Activated T-helper 17 cell treated with anti-CD3 and anti-CD28 coated beads, Interleukin-2, amount 50 U/mL, for 72 hours (primary cell): ENCODE measurements at regions not wholly inside any gene's neighbourhood (a gene's known extent, or its start where the extent isn't known, plus 50 kb on each side); places are given as distances from the start of the nearest gene placed in this dataset.
A peak's percentile ranks its signal among the peaks of the same experiment; 100 is the strongest.

ENCODE experiments used
- ATAC-seq: fragments of 150-1000 bp; cut with Tn5 transposase; replicated peaks from 2 replicates; pipeline ENCODE4 v1.10.0; 2021; ENCODE audit warnings: mild to moderate bottlenecking, moderate library complexity
- H3K27ac Mint-ChIP-seq: one replicate; pipeline ENCODE4 v1.8.0; 2022; ENCODE audit warnings: mixed read lengths
- H3K27me3 Mint-ChIP-seq: one replicate; pipeline ENCODE4 v1.8.0; 2022; ENCODE audit warnings: mixed read lengths
- H3K36me3 Mint-ChIP-seq: one replicate; pipeline ENCODE4 v1.8.0; 2022; ENCODE audit warnings: low read depth, mild to moderate bottlenecking, mixed read lengths
- H3K4me1 Mint-ChIP-seq: one replicate; pipeline ENCODE4 v1.8.0; 2022; ENCODE audit warnings: mixed read lengths
- H3K4me3 Mint-ChIP-seq: one replicate; pipeline ENCODE4 v1.8.0; 2022; ENCODE audit warnings: mild to moderate bottlenecking, mixed read lengths
- H3K9me3 Mint-ChIP-seq: one replicate; pipeline ENCODE4 v1.8.0; 2022; ENCODE audit warnings: mixed read lengths

DNA sequence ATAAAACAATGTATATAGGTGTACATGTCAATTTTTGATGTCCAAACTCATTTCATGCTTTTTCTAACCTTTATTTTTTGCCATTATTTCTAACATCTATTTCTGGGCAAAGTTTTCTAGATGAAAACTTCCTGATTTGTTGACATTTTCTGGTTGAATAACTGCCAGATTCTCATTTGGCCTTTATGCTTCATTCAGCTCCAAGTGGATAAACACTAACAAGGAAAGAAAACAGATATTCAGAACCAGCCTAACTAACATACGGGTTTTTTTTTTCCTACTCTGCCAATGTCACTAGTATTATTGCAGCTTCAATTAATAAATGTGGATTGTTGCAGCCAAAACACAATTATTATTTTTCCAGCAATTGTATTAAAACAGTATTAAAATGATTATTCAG is 50.9 kb upstream of the RAP1GDS1 start:
- no peak for ATAC-seq
- no peaks in the 10 kb centered on the region for H3K4me1 Mint-ChIP-seq
- no peaks in the 10 kb centered on the region for H3K9me3 Mint-ChIP-seq
- no peaks in the 10 kb centered on the region for H3K27me3 Mint-ChIP-seq
- no peak overlapping the region for H3K27ac Mint-ChIP-seq
- no peak overlapping the region for H3K4me3 Mint-ChIP-seq
- no peaks in the 10 kb centered on the region for H3K36me3 Mint-ChIP-seq

DNA sequence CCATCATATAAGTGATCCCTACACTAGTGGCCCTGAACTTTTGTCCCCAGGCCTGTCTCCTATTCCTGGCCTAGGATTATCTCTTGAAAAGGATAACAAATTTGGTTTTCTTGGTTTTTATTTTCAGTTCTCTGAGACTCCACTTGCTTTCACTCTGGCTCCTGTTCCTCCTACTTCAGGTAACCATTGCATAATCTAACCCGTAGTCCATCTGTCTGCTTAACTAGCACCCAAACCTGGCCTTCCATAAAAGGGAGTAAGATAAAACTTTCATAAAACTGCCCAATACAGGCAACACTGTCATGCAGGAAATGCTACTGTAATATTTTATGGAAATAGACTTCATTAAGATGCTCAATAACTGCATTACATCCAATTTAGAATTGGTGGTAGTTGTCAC is 52.1 kb upstream of the RAP1GDS1 start:
- Mint-ChIP-seq H3K4me1 (no peaks in the 10 kb centered on the region), H3K27me3 (no peaks in the 10 kb centered on the region), H3K9me3 (no peaks in the 10 kb centered on the region), H3K4me3 (no peak overlapping the region), H3K27ac (no peak overlapping the region), H3K36me3 (no peaks in the 10 kb centered on the region)
- ATAC-seq = no peak

GRCh38 chr4:98204236-98204553 is 57.0 kb upstream of the RAP1GDS1 start:
- ATAC-seq = peak; percentile 11
- Mint-ChIP-seq H3K4me1 (peaks cover 10% of the 10 kb centered on the region), H3K36me3 (no peaks in the 10 kb centered on the region), H3K27me3 (no peaks in the 10 kb centered on the region), H3K9me3 (no peaks in the 10 kb centered on the region), H3K27ac (peak overlapping the region; percentile 75), H3K4me3 (peak overlapping the region; percentile 73)

DNA sequence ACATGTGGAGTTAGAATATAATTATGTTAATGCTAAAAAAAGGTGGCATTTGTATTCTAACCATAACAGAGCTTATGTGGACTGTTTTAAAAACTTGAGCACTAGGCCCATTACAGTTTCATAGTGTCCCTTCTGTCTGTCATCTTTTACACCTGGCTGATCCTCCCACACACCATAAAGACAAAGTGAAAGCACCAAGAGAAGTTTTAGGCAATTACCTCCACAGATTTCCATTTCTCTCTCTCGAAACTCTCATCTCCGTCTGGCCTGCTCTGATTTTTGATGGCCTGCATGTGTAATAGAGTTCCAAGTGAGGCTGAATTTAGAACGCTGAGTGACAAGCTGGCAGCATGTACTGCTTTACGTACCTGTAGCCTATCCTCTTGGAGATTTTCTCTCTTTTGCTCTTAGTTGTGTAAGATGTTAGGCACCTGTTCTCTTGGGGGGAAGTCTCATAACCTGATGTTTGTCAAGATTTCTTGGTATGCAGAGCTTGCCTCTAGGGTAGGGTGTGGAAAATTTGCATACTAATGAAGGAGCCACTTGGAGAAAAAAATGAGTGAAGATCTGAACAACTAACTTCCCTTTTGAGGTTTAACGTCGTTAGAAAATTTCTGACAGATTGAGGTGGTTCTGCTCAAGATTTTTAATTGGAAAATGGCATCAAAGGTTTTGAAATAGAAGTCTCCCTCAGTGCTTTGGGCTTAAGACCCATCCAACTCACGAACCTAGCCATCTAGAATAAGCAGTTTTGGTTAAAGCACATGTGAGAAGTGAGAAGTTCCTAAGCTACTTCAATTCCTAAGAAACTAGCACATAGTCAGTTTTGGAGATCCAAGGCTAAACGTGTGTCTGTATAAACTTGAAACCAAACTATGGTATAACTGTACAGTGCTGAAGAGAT is 57.6 kb upstream of the RAP1GDS1 start:
- peak overlapping the region; percentile 75 for H3K27ac Mint-ChIP-seq
- H3K4me3 Mint-ChIP-seq = peak overlapping the region; percentile 73
- H3K27me3 Mint-ChIP-seq = no peaks in the 10 kb centered on the region
- ATAC-seq = peak; percentile 56
- H3K36me3 Mint-ChIP-seq = no peaks in the 10 kb centered on the region
- no peaks in the 10 kb centered on the region for H3K9me3 Mint-ChIP-seq
- peaks cover 10% of the 10 kb centered on the region for H3K4me1 Mint-ChIP-seq

DNA sequence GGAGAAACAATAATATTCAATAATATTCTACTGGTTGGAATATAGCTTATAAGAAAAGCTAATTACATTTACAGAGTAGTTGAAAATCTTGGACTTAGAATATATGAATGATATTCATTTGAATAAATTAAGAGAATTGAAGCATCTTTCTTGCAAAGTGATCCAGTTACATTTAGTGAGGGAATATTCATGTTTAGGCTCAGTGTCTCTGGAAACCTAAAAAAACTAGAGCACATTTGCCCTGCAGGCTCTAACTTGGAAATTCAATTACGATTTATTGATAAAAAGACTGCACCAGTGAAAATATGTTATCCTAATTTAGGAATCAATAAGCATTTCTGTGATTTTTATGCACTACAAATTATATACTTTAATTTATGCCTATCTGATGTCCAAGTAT is 58.3 kb upstream of the RAP1GDS1 start:
- H3K36me3 Mint-ChIP-seq = no peaks in the 10 kb centered on the region
- peak overlapping the region; percentile 75 for H3K27ac Mint-ChIP-seq
- H3K27me3 Mint-ChIP-seq = no peaks in the 10 kb centered on the region
- ATAC-seq = no peak
- peaks cover 10% of the 10 kb centered on the region for H3K4me1 Mint-ChIP-seq
- peaks cover 4% of the 10 kb centered on the region for H3K9me3 Mint-ChIP-seq
- peak overlapping the region; percentile 73 for H3K4me3 Mint-ChIP-seq

DNA sequence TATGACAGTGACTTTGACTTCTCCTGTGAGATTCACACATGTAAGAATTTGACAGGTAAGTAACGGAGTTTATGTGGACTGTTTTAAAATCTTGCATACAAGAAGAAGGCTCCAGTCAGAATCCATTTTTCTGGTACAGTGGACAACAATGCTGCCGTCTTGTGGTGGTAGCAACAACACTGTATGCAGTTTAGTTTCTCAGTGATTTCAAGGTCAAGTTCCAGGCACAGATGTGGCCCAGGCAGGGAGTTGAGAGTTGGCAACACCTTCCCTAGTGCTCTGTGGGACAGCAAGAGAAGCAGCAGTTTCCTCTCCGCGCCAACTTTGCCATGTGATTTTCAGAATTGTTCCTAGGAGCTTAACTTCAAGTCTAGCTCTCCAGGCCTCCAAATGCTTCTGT is 56.0 kb upstream of the STPG2 start:
- H3K27ac Mint-ChIP-seq = no peak overlapping the region
- no peaks in the 10 kb centered on the region for H3K36me3 Mint-ChIP-seq
- H3K4me3 Mint-ChIP-seq = no peak overlapping the region
- peaks cover 10% of the 10 kb centered on the region for H3K4me1 Mint-ChIP-seq
- ATAC-seq = no peak
- peaks cover 18% of the 10 kb centered on the region for H3K9me3 Mint-ChIP-seq
- H3K27me3 Mint-ChIP-seq = peaks cover 3% of the 10 kb centered on the region

GRCh38 chr4:98195005-98195404 is 51.7 kb upstream of the STPG2 start:
- Mint-ChIP-seq H3K27me3 (peaks cover 3% of the 10 kb centered on the region), H3K9me3 (peaks cover 27% of the 10 kb centered on the region), H3K27ac (no peak overlapping the region), H3K4me1 (no peaks in the 10 kb centered on the region), H3K36me3 (no peaks in the 10 kb centered on the region), H3K4me3 (no peak overlapping the region)
- ATAC-seq = no peak

DNA sequence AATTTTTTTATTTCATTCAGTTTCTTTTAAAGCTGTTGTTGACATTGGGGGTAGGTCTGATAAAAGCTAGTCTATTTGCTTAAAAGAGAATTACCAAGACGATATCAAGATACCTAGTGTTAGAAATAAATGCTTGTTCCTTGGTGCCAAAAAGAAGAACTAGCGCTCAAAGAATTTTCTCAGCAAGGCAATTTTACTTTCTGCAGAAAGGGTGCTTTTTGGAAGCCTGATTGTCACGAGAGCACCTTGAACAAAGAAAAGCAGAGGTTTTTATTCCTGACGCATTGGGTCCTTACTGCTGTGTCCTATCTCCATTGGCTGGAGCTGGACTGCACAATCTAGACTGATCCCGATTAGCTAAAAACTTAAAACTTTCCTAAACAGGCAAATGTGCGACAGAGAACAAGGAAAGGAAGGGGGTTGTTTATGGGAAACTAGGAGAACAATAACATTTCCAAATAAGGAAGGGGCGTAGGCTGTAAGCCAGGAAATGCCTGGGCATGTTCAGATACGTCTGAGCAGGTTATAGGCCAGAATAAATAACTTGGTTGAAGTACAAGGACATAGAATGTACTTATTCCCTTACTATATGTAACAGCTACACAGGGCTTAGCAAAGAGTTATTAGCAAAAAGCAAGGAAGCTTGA is 50.3 kb upstream of the STPG2 start:
- peaks cover 27% of the 10 kb centered on the region for H3K9me3 Mint-ChIP-seq
- H3K27ac Mint-ChIP-seq = peak overlapping the region; percentile 36
- ATAC-seq = no peak
- H3K4me3 Mint-ChIP-seq = no peak overlapping the region
- no peaks in the 10 kb centered on the region for H3K4me1 Mint-ChIP-seq
- peaks cover 3% of the 10 kb centered on the region for H3K27me3 Mint-ChIP-seq
- H3K36me3 Mint-ChIP-seq = no peaks in the 10 kb centered on the region
